H54 (cell line): ENCODE measurements at regions not wholly inside any gene's neighbourhood (a gene's known extent, or its start where the extent isn't known, plus 50 kb on each side); places are given as distances from the start of the nearest gene placed in this dataset.

Source experiments
- DNase-seq: peaks from one replicate; pipeline ENCODE4 v3.0.0; 2011; ENCODE audit warnings: low spot score, mixed read lengths; ENCODE audit not compliant: insufficient read length
- FAIRE-seq: peaks from 3 replicates; lab custom pipeline; 2011; peaks lifted over from hg19 to GRCh38; lab: Jason Lieb, UNC
- POLR2A ChIP-seq: IDR thresholded peaks from 2 replicates; pipeline ENCODE4 v1.6.1; 2011; ENCODE audit warnings: low read depth, mild to moderate bottlenecking, low read length

- FAIRE-seq (no peak), DNase-seq (no peak)
- TF ChIP-seq POLR2A = no peak
Observed at GRCh38 chr19:34305221-34306083, 51.1 kb downstream of the GARRE1 start.

- DNase-seq (no peak), FAIRE-seq (no peak)
- TF ChIP-seq POLR2A = no peak
Observed at GRCh38 chr19:34306213-34306661, 51.9 kb downstream of the GARRE1 start.

- no peak for DNase-seq
- FAIRE-seq = no peak
- TF ChIP-seq POLR2A = no peak
Observed at GRCh38 chr19:34306824-34307223, 52.5 kb downstream of the GARRE1 start.

- TF ChIP-seq POLR2A = no peak
- DNase-seq (no peak), FAIRE-seq (no peak)
Observed at GRCh38 chr19:34308381-34309367, 54.3 kb downstream of the GARRE1 start.

GRCh38 chr19:34309368-34310138 lies 55.2 kb downstream of the GARRE1 start:
- no peak for FAIRE-seq
- no peak for DNase-seq
- no peak for TF ChIP-seq POLR2A

GRCh38 chr19:34310494-34310981 lies 54.5 kb upstream of the GPI start:
- no peak for TF ChIP-seq POLR2A
- DNase-seq (no peak), FAIRE-seq (no peak)

GRCh38 chr19:34313188-34313587 lies 51.8 kb upstream of the GPI start:
- no peak for TF ChIP-seq POLR2A
- DNase-seq (peak; percentile 82), FAIRE-seq (peak; percentile 87)

GRCh38 chr19:34314437-34315313 lies 50.3 kb upstream of the GPI start:
- no peak for DNase-seq
- no peak for TF ChIP-seq POLR2A
- FAIRE-seq = no peak
